ENCODE measurements at regions not wholly inside any gene's neighbourhood (a gene's known extent, or its start where the extent isn't known, plus 50 kb on each side); places are given as distances from the start of the nearest gene placed in this dataset.

DNA sequence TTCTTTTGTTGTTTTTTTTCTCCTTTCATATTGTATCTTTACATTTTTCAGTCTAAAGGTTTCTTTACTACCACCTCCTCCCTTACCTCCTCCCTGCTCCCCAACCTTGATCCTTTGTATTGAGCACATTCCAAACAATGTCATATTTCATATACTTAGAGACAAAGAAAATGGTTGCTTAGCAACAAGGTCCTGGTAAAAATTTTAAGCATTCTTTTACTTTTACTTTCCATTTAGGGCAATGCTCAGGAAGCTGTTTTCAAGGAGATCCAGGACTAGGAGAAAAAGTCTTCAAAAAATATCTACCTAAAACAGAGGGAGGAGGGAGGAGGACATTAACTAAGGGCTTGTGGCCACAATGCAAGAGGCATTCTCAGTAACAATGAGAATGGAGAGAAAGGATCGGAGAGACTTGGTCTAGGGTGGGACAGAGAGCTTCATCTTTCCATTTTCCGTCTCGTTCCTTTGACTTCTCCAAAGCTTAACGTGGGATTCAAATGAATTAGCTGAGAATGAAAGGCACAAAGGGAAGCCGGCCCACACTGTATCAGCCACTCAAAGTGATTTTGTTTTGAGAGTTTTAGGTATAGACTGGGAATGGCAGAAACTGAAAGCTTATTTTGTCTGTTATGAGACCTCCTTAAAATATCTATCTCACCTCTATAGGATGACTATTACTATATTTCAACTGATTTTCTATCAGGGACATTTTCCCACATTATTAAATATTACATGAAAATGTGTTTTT is 455.7 kb downstream of the RAB38 start:
- TF ChIP-seq, protein P1, sequence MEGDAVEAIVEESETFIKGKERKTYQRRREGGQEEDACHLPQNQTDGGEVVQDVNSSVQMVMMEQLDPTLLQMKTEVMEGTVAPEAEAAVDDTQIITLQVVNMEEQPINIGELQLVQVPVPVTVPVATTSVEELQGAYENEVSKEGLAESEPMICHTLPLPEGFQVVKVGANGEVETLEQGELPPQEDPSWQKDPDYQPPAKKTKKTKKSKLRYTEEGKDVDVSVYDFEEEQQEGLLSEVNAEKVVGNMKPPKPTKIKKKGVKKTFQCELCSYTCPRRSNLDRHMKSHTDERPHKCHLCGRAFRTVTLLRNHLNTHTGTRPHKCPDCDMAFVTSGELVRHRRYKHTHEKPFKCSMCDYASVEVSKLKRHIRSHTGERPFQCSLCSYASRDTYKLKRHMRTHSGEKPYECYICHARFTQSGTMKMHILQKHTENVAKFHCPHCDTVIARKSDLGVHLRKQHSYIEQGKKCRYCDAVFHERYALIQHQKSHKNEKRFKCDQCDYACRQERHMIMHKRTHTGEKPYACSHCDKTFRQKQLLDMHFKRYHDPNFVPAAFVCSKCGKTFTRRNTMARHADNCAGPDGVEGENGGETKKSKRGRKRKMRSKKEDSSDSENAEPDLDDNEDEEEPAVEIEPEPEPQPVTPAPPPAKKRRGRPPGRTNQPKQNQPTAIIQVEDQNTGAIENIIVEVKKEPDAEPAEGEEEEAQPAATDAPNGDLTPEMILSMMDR (conservative IDR thresholded peaks at IDR 0.05 in 1 of 2, IDR thresholded peaks at IDR 0.05 in 1 of 2; ENCODE audit: extremely low read depth in 1 of 2, insufficient read depth in 1 of 2, low read depth in 1 of 2, low read length in 2 of 2): no peak
- TF ChIP-seq EZH2 (IDR thresholded peaks at IDR 0.05; ENCODE audit: borderline replicate concordance, low read length): no peak

Data from mammary epithelial cell (primary cell).